ENCODE measurements at regions not wholly inside any gene's neighbourhood (a gene's known extent, or its start where the extent isn't known, plus 50 kb on each side); places are given as distances from the start of the nearest gene placed in this dataset.

DNA sequence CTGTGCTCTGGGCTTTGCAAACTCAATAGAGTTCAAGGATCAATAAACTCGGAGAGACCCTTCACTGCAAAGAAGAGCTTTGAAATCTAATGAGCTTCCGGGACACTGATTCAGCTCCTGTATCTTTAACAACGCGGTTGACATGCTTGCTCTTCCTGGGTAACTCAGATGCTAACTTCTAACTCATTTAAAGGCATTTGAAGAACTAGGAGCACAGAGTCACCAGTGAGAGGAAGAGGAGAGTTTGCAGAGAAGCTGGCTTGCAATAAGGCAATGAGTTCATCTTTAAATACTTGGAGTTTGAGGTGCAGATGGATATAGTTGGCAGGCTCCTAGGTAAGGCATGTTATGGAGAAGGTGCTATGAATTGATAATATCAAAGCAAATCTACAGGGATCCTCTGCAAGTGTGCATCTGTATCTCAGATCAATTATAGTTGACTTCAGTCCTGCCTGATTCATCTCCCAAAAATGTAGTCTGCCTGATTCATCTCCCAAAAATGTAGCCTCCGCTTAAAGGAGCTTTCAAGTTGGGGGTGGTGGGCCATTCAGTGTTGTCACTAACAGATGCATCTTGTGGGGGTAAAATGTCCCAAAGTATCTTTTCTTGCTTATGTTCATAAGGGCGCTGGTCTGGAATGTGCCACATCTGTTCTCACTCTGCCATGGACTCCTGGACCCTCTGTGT lies 182.5 kb upstream of the PRSS58 start:
- TF ChIP-seq CTCF (conservative IDR thresholded peaks at IDR 0.05 in 1 of 2, IDR thresholded peaks at IDR 0.05 in 1 of 2; ENCODE audit: low read depth in 1 of 2, low read length in 2 of 2) (no peak), EZH2 (IDR thresholded peaks at IDR 0.05; ENCODE audit: low read length, missing control alignments) (no peak)
